ENCODE measurements at regions not wholly inside any gene's neighbourhood (a gene's known extent, or its start where the extent isn't known, plus 50 kb on each side); places are given as distances from the start of the nearest gene placed in this dataset.
"Not testable (repeated sequence)": the region's sequence is repeated elsewhere in the genome, so short reads cannot be mapped to it uniquely, and the experiment has no call there.

DNA sequence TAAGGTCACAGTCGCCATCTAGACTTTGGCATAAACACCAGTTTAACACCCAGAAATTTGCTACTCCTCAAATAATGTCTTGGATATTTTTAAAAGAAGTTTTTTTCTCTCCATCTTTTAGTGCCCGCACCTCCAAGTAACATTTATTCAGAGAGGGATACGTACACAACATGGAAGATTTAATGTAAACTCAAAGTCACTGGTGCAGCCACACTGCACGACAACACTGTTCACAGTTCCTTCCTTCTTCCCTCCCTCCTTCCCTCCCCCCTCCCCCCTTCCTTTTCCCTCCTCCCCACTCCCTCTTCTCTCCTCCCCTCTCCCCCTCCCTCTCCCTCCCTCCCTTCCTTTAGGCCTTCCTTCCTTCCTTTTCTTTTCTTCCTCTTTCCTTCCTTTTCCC is 56.5 kb downstream of the NPPC start:
- no peak overlapping the region for H3K27ac ChIP-seq
- ATAC-seq (replicated peaks in 6 of 8) = no peak
- in situ Hi-C loops (cut with MboI; ENCODE audit: low pct_unique_long_range_greater_than_20kb in 2 of 9, low sequenced_read_pairs in 9 of 9, unreplicated experiment in 9 of 9) = no loop called here
- H3K4me1 ChIP-seq (replicated peaks in 1 of 2) = no peaks in the 10 kb centered on the region
- 18 to 100% (median 80%) methylated on average over 1 to 4 of the region's 4 CpGs; no CpG with 5 or more reads in 1 of the 10 experiments for WGBS, 10 experiments
- H3K4me3 ChIP-seq = no peak overlapping the region

DNA sequence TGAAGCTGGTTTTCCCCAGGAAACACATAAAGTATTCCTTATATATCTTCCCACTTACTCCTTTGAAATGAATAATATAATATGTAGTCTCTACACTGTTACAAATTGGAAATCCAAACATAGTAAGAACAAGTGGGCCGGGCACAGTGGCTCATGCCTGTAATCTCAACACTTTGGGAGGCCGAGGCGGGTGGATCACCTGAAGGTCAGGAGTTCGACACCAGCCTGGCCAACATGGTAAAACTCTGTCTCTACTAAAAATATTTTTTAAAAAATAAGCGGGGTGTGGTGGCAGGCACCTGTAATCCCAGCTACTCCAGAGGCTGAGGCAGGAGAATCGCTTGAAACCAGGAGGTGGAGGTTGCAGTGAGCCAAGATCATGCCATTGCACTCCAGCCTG is 57.2 kb downstream of the NPPC start:
- H3K4me1 ChIP-seq (replicated peaks in 1 of 2); H3K27ac ChIP-seq; in situ Hi-C loops (cut with MboI; ENCODE audit: low pct_unique_long_range_greater_than_20kb in 2 of 9, low sequenced_read_pairs in 9 of 9, unreplicated experiment in 9 of 9); ATAC-seq (replicated peaks in 6 of 8); H3K4me3 ChIP-seq: not testable (repeated sequence)
- 10 to 87% (median 64%) methylated on average over 1 to 6 of the region's 6 CpGs; no CpG with 5 or more reads in 1 of the 10 experiments for WGBS, 10 experiments

DNA sequence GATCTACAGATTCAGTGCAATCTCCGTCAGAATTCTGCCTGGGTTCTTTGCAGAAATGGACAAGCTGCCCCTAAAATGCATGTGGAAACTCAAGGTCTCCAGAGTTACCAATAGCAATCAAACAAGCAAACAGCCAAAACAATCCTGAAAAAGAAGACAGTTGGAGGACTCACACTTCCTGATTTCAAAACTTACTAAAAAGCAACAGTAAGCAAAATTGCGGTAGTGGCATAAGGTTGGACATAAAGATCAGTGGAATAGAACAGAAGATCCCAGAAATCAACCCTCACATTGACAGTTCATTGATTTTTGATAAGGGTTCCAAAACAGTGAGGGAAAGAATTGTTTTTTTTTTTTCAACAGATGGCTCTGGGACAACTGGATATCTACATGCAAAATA is 59.7 kb downstream of the NPPC start:
- ATAC-seq (replicated peaks in 6 of 8) = no peak
- Histone ChIP-seq H3K27ac (no peak overlapping the region), H3K4me3 (no peak overlapping the region), H3K4me1 (replicated peaks in 1 of 2) (no peaks in the 10 kb centered on the region)
- WGBS, 10 experiments = 50 to 100% (median 88%) methylated on average over 1 to 2 of the region's 2 CpGs
- in situ Hi-C loops (cut with MboI; ENCODE audit: low pct_unique_long_range_greater_than_20kb in 2 of 9, low sequenced_read_pairs in 9 of 9, unreplicated experiment in 9 of 9) = no loop called here

DNA sequence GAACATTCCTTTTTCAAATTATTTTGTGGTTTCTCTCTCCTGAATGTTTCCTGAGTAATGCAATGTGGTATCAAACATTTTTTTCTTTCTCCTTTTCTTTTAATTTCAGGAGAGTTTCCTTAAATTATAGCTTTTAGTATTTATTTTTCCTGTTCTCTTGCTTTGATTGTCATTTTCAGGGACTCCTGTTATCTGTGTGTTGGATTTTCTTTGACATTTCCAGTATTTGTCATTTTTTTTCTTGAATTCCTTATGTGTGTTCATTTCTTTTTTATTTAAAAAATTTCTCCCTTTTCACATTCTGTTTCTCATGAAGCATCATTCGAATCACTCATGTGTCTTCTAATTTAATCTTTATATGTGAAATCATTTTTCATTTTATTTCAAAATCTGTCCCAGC is 61.0 kb downstream of the NPPC start:
- no peak overlapping the region for H3K4me3 ChIP-seq
- in situ Hi-C loops (cut with MboI; ENCODE audit: low pct_unique_long_range_greater_than_20kb in 2 of 9, low sequenced_read_pairs in 9 of 9, unreplicated experiment in 9 of 9) = no loop called here
- WGBS, 10 experiments = 0 to 67% (median 40%) methylated on average over 1 of the region's 1 CpG
- H3K4me1 ChIP-seq (replicated peaks in 1 of 2) = no peaks in the 10 kb centered on the region
- no peak for ATAC-seq (replicated peaks in 6 of 8)
- no peak overlapping the region for H3K27ac ChIP-seq

DNA sequence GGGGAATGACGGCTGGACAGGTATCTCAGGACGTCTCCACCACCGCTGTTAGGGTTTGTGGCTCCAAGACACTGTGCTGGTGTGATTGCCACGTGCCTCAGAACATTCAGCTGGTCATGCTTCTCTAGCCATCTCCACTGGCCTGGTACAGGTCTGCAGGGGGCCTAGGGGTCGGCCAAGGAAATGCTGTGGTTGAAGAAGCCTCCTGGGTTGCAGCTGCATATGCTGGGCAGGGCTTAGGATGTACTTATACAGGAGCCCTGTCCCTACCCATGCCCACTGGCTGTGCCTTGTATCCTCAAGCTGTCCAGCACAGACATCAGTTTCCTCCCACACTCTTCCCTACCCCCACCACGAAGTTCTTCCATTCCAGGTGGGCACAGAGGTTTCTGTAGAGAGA is 64.1 kb downstream of the NPPC start:
- H3K27ac ChIP-seq = no peak overlapping the region
- no peak for ATAC-seq (replicated peaks in 6 of 8)
- no peak overlapping the region for H3K4me3 ChIP-seq
- H3K4me1 ChIP-seq (replicated peaks in 1 of 2) = no peaks in the 10 kb centered on the region
- 0 to 100% (median 46%) methylated on average over 1 to 5 of the region's 6 CpGs; no CpG with 5 or more reads in 4 of the 10 experiments for WGBS, 10 experiments
- in situ Hi-C loops (cut with MboI; ENCODE audit: low pct_unique_long_range_greater_than_20kb in 2 of 9, low sequenced_read_pairs in 9 of 9, unreplicated experiment in 9 of 9) = no loop called here

DNA sequence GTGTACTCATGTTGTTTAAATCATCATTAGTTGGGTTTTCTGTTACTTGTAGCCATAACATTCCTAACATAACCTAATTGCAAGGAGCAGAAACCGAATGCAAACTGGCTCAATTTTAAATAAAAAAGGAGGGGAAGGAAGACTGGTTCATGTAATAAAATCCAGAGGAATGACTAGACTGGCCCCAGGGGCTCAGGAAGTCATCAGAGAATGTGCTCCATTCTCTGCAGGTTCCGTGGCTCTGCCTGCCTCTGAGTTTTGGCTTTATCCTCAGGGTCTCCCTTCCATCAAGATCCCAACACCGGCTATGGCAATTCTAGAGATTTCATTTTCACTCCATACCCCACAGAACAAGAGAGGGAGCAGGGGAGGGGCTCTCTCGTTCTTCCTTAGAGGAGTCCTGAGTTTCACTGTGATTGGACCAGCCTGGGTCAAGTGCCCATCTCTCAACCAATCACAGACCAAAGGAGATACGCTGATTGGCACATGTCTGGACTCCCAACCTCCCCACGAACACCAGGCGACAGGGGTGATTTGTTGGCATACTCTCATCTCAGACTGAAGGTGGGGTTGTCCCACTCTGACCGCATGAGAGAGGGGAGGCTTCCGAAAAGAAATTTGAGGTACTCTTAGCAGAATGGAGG is 64.8 kb downstream of the NPPC start:
- ATAC-seq (replicated peaks in 6 of 8) = peak in 3 of 8 experiments; percentile 31 to 63 (median 62)
- in situ Hi-C loops (cut with MboI; ENCODE audit: low pct_unique_long_range_greater_than_20kb in 2 of 9, low sequenced_read_pairs in 9 of 9, unreplicated experiment in 9 of 9) = no loop called here
- WGBS, 10 experiments = 0 to 90% (median 27%) methylated on average over 1 to 9 of the region's 9 CpGs; no CpG with 5 or more reads in 1 of the 10 experiments
- no peak overlapping the region for H3K4me3 ChIP-seq
- H3K4me1 ChIP-seq (replicated peaks in 1 of 2) = no peaks in the 10 kb centered on the region
- no peak overlapping the region for H3K27ac ChIP-seq
